ENCODE measurements at regions not wholly inside any gene's neighbourhood (a gene's known extent, or its start where the extent isn't known, plus 50 kb on each side); places are given as distances from the start of the nearest gene placed in this dataset.

GRCh38 chr12:77438644-77439043 lies 373.3 kb upstream of the E2F7 start:
- H2BK120ac ChIP-seq (ENCODE audit: insufficient read depth, low read length, poor library complexity) = no peak overlapping the region
- no peaks in the 10 kb centered on the region for H3K4me1 ChIP-seq (ENCODE audit: control insufficient read depth in 1 of 2, insufficient read depth in 2 of 2, low read length in 2 of 2)
- H3K79me2 ChIP-seq (ENCODE audit: control insufficient read depth, insufficient read depth, low read length, poor library complexity) = no peaks in the 10 kb centered on the region
- no peak overlapping the region for H3K9ac ChIP-seq (ENCODE audit: low read length)
- no peak overlapping the region for H3K27ac ChIP-seq (ENCODE audit: low read depth, low read length)
- no peak overlapping the region for H3K23ac ChIP-seq (ENCODE audit: low read length)
- no peak for DNase-seq
- H3K9me3 ChIP-seq (ENCODE audit: insufficient read depth, low read depth, low read length) = peaks cover 1% of the 10 kb centered on the region
- H2BK5ac ChIP-seq (ENCODE audit: low read depth, low read length, poor library complexity) = no peak overlapping the region
- H3K14ac ChIP-seq (ENCODE audit: low read length) = no peak overlapping the region
- no peak overlapping the region for H3K4me3 ChIP-seq (ENCODE audit: low read depth, low read length)
- H3K79me1 ChIP-seq (ENCODE audit: low read length) = no peaks in the 10 kb centered on the region
- H2BK12ac ChIP-seq (ENCODE audit: low read length) = no peak overlapping the region
- no peak overlapping the region for H3K4ac ChIP-seq (ENCODE audit: low read depth, low read length)
- H4K8ac ChIP-seq (ENCODE audit: low read depth, low read length) = no peak overlapping the region
- no peak overlapping the region for H4K91ac ChIP-seq (ENCODE audit: low read depth, low read length)
- H3K27me3 ChIP-seq (ENCODE audit: insufficient read depth, low read length) = no peaks in the 10 kb centered on the region
- H3K18ac ChIP-seq (ENCODE audit: low read length) = no peak overlapping the region
- no peaks in the 10 kb centered on the region for H3K36me3 ChIP-seq (ENCODE audit: control insufficient read depth in 1 of 2, insufficient read depth in 2 of 2, low read length in 2 of 2)
- H3K4me2 ChIP-seq (ENCODE audit: low read length) = no peak overlapping the region
- no peak overlapping the region for H2AFZ ChIP-seq (ENCODE audit: insufficient read depth, low read length, poor library complexity)
- no peak overlapping the region for H4K12ac ChIP-seq (ENCODE audit: low read depth, low read length)
- no peak overlapping the region for H2AK5ac ChIP-seq (ENCODE audit: low read length)

- Histone ChIP-seq H3K23ac (ENCODE audit: low read length) (no peak overlapping the region), H2BK5ac (ENCODE audit: low read depth, low read length, poor library complexity) (no peak overlapping the region), H3K4ac (ENCODE audit: low read depth, low read length) (no peak overlapping the region), H4K12ac (ENCODE audit: low read depth, low read length) (no peak overlapping the region), H3K4me2 (ENCODE audit: low read length) (no peak overlapping the region), H3K79me1 (ENCODE audit: low read length) (no peaks in the 10 kb centered on the region), H3K14ac (ENCODE audit: low read length) (no peak overlapping the region), H3K27me3 (ENCODE audit: insufficient read depth, low read length) (no peaks in the 10 kb centered on the region), H2AFZ (ENCODE audit: insufficient read depth, low read length, poor library complexity) (no peak overlapping the region), H4K8ac (ENCODE audit: low read depth, low read length) (no peak overlapping the region), H2BK120ac (ENCODE audit: insufficient read depth, low read length, poor library complexity) (no peak overlapping the region), H3K79me2 (ENCODE audit: control insufficient read depth, insufficient read depth, low read length, poor library complexity) (no peaks in the 10 kb centered on the region), H3K27ac (ENCODE audit: low read depth, low read length) (no peak overlapping the region), H3K9ac (ENCODE audit: low read length) (no peak overlapping the region), H2BK12ac (ENCODE audit: low read length) (no peak overlapping the region), H4K91ac (ENCODE audit: low read depth, low read length) (no peak overlapping the region), H3K36me3 (ENCODE audit: control insufficient read depth in 1 of 2, insufficient read depth in 2 of 2, low read length in 2 of 2) (no peaks in the 10 kb centered on the region), H3K4me3 (ENCODE audit: low read depth, low read length) (no peak overlapping the region), H3K18ac (ENCODE audit: low read length) (no peak overlapping the region), H2AK5ac (ENCODE audit: low read length) (no peak overlapping the region), H3K9me3 (ENCODE audit: insufficient read depth, low read depth, low read length) (peaks cover 1% of the 10 kb centered on the region), H3K4me1 (ENCODE audit: control insufficient read depth in 1 of 2, insufficient read depth in 2 of 2, low read length in 2 of 2) (no peaks in the 10 kb centered on the region)
- DNase-seq = no peak
- no CpG with 5 or more reads among the region's 5 CpGs for WGBS (ENCODE audit: extremely low coverage, insufficient coverage, insufficient read length)
These were observed 371.8 kb upstream of the E2F7 start for GRCh38 chr12:77437206-77437605.

GRCh38 chr12:77435446-77436091 lies 370.2 kb upstream of the E2F7 start:
- no peaks in the 10 kb centered on the region for H3K27me3 ChIP-seq (ENCODE audit: insufficient read depth, low read length)
- no peak overlapping the region for H3K18ac ChIP-seq (ENCODE audit: low read length)
- no peak overlapping the region for H3K14ac ChIP-seq (ENCODE audit: low read length)
- no peaks in the 10 kb centered on the region for H3K79me1 ChIP-seq (ENCODE audit: low read length)
- no CpG with 5 or more reads among the region's 5 CpGs for WGBS (ENCODE audit: extremely low coverage, insufficient coverage, insufficient read length)
- no peak overlapping the region for H2AFZ ChIP-seq (ENCODE audit: insufficient read depth, low read length, poor library complexity)
- H2AK5ac ChIP-seq (ENCODE audit: low read length) = no peak overlapping the region
- H3K36me3 ChIP-seq (ENCODE audit: control insufficient read depth in 1 of 2, insufficient read depth in 2 of 2, low read length in 2 of 2) = no peaks in the 10 kb centered on the region
- H3K4ac ChIP-seq (ENCODE audit: low read depth, low read length) = no peak overlapping the region
- H3K27ac ChIP-seq (ENCODE audit: low read depth, low read length) = no peak overlapping the region
- no peak overlapping the region for H3K4me2 ChIP-seq (ENCODE audit: low read length)
- H3K9me3 ChIP-seq (ENCODE audit: insufficient read depth, low read depth, low read length) = peaks cover 1% of the 10 kb centered on the region
- DNase-seq = no peak
- no peaks in the 10 kb centered on the region for H3K4me1 ChIP-seq (ENCODE audit: control insufficient read depth in 1 of 2, insufficient read depth in 2 of 2, low read length in 2 of 2)
- no peak overlapping the region for H2BK12ac ChIP-seq (ENCODE audit: low read length)
- no peak overlapping the region for H4K8ac ChIP-seq (ENCODE audit: low read depth, low read length)
- no peak overlapping the region for H3K23ac ChIP-seq (ENCODE audit: low read length)
- H2BK120ac ChIP-seq (ENCODE audit: insufficient read depth, low read length, poor library complexity) = no peak overlapping the region
- no peak overlapping the region for H4K12ac ChIP-seq (ENCODE audit: low read depth, low read length)
- H2BK5ac ChIP-seq (ENCODE audit: low read depth, low read length, poor library complexity) = no peak overlapping the region
- H4K91ac ChIP-seq (ENCODE audit: low read depth, low read length) = no peak overlapping the region
- H3K79me2 ChIP-seq (ENCODE audit: control insufficient read depth, insufficient read depth, low read length, poor library complexity) = no peaks in the 10 kb centered on the region
- H3K9ac ChIP-seq (ENCODE audit: low read length) = no peak overlapping the region
- H3K4me3 ChIP-seq (ENCODE audit: low read depth, low read length) = no peak overlapping the region

GRCh38 chr12:77433799-77434198 lies 368.4 kb upstream of the E2F7 start:
- Histone ChIP-seq H3K9ac (ENCODE audit: low read length) (no peak overlapping the region), H2BK120ac (ENCODE audit: insufficient read depth, low read length, poor library complexity) (no peak overlapping the region), H2BK12ac (ENCODE audit: low read length) (no peak overlapping the region), H2AK5ac (ENCODE audit: low read length) (no peak overlapping the region), H3K36me3 (ENCODE audit: control insufficient read depth in 1 of 2, insufficient read depth in 2 of 2, low read length in 2 of 2) (no peaks in the 10 kb centered on the region), H2BK5ac (ENCODE audit: low read depth, low read length, poor library complexity) (no peak overlapping the region), H2AFZ (ENCODE audit: insufficient read depth, low read length, poor library complexity) (no peak overlapping the region), H3K4me1 (ENCODE audit: control insufficient read depth in 1 of 2, insufficient read depth in 2 of 2, low read length in 2 of 2) (no peaks in the 10 kb centered on the region), H3K23ac (ENCODE audit: low read length) (no peak overlapping the region), H4K91ac (ENCODE audit: low read depth, low read length) (no peak overlapping the region), H3K27me3 (ENCODE audit: insufficient read depth, low read length) (no peaks in the 10 kb centered on the region), H3K79me1 (ENCODE audit: low read length) (no peaks in the 10 kb centered on the region), H3K18ac (ENCODE audit: low read length) (no peak overlapping the region), H3K14ac (ENCODE audit: low read length) (no peak overlapping the region), H3K9me3 (ENCODE audit: insufficient read depth, low read depth, low read length) (peaks cover 1% of the 10 kb centered on the region), H3K4me2 (ENCODE audit: low read length) (no peak overlapping the region), H4K12ac (ENCODE audit: low read depth, low read length) (no peak overlapping the region), H3K4ac (ENCODE audit: low read depth, low read length) (no peak overlapping the region), H3K4me3 (ENCODE audit: low read depth, low read length) (no peak overlapping the region), H3K79me2 (ENCODE audit: control insufficient read depth, insufficient read depth, low read length, poor library complexity) (no peaks in the 10 kb centered on the region), H3K27ac (ENCODE audit: low read depth, low read length) (no peak overlapping the region), H4K8ac (ENCODE audit: low read depth, low read length) (no peak overlapping the region)
- DNase-seq = no peak
- no CpG with 5 or more reads among the region's 3 CpGs for WGBS (ENCODE audit: extremely low coverage, insufficient coverage, insufficient read length)
